ENCODE measurements at regions not wholly inside any gene's neighbourhood (a gene's known extent, or its start where the extent isn't known, plus 50 kb on each side); places are given as distances from the start of the nearest gene placed in this dataset.

DNA sequence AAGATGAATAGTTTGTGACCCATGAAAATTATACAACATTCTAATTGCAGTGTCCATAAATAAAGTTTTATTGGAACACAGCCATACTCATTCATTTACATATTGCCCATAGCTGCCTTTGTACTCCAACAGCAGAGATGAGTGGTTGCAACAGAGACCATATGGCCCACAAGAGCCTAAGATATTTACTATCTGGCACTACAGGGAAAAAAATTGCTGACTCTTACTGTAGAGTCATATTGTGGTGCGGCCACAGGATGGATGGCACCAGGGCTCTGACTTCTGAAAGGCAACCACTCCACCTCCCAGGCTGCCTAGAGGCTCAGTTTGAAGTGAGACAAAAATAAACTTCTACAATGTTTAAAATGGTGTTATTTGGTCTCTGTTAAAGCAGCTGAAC, 404.0 kb upstream of the ATP5MC3 start:
- Histone ChIP-seq H3K4me3 (no peak overlapping the region), H3K27ac (no peak overlapping the region)

- Histone ChIP-seq H3K27ac (no peak overlapping the region), H3K4me3 (no peak overlapping the region)
Measured at GRCh38 chr2:175580652-175581051, 399.1 kb upstream of the ATP5MC3 start.

GRCh38 chr2:175579646-175580045, 398.1 kb upstream of the ATP5MC3 start:
- Histone ChIP-seq H3K27ac (no peak overlapping the region), H3K4me3 (no peak overlapping the region)

DNA sequence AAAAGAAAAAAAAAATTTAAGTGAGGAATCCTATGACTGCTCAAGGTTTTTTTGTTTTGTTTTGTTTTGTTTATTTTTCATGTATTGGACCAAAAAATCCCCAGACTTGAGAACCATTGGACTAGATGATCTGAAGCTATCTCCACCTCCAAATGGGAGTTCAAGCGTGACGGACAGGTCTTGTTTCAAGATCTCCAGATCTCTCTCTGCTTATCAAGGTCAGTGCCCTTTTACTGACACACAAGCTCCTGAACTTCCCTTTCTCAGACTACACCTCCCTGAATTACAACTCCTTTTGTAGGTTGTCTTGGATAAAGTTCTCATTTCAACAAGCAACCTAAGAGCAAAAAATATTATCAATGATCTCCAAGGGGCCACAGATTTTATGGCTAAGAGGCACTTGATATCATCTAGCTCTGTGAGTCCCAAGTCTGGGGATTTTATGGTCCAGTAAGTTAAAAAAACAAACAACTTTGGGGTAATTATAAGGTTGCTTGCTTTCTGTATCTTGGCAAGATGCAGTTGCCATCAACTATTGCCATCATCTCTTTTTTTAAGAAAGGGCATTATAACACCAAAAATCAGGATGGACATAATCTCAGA, 396.0 kb upstream of the ATP5MC3 start:
- Histone ChIP-seq H3K4me3 (no peak overlapping the region), H3K27ac (no peak overlapping the region)

DNA sequence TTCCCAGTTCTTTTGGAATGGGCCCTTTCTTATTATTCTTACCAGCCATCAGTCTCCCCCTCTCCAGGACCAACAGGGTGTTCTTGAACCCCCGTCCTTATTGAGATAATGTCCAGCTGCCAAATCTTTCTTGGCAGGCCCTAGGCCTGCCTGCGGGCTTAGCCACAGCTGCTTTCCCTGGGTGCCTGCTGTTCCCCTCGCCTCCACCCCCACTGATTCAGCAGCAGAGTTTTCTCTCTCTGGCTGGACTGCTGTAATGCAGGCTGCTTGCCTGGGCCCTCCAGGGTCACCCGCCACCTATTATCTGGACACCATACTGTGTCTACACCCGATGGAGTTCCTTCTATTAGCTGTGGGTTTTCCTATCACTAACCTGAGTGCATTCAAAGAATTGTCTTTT, 395.4 kb upstream of the ATP5MC3 start:
- H3K27ac ChIP-seq, result no peak overlapping the region
- H3K4me3 ChIP-seq, result no peak overlapping the region

- Histone ChIP-seq H3K27ac (no peak overlapping the region), H3K4me3 (no peak overlapping the region)
Measured at GRCh38 chr2:175576270-175576669, 394.8 kb upstream of the ATP5MC3 start.

- no peak overlapping the region for H3K4me3 ChIP-seq
- H3K27ac ChIP-seq, result no peak overlapping the region
Measured at GRCh38 chr2:175575346-175576258, 394.1 kb upstream of the ATP5MC3 start.

GRCh38 chr2:175574069-175574468, 392.6 kb upstream of the ATP5MC3 start:
- H3K27ac ChIP-seq, result no peak overlapping the region
- H3K4me3 ChIP-seq, result no peak overlapping the region

DNA sequence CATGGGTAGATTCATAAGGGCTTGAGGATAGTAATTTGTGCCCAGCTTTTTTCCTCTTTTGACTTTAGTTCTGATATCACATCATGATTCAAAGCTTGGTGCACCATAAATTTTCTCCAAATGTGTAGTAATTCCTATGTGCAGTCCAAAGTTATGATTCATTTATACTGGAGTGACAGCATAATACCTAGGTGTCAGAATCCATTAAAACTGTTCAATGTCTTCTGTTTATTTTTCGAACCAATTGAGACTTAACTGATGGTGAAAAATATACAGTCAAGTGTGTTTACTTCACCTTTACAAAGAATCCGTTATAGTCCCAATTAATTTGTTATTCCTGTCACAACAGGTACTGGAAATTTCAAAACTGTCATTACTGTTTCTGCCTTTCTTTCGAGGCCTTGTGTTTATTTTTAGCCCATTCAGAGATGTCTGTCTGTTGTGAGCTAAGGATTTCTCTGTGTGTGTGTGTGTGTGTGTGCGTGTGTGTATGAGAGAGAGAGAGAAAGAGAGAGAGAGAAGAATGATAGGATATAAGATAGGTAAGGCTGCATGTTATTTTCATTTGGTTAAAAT, 389.7 kb upstream of the ATP5MC3 start:
- H3K4me3 ChIP-seq, result no peak overlapping the region
- no peak overlapping the region for H3K27ac ChIP-seq

GRCh38 chr2:175568109-175568730, 386.7 kb upstream of the ATP5MC3 start:
- Histone ChIP-seq H3K4me3 (no peak overlapping the region), H3K27ac (no peak overlapping the region)

GRCh38 chr2:175567435-175568061, 386.0 kb upstream of the ATP5MC3 start:
- H3K4me3 ChIP-seq, result no peak overlapping the region
- no peak overlapping the region for H3K27ac ChIP-seq

DNA sequence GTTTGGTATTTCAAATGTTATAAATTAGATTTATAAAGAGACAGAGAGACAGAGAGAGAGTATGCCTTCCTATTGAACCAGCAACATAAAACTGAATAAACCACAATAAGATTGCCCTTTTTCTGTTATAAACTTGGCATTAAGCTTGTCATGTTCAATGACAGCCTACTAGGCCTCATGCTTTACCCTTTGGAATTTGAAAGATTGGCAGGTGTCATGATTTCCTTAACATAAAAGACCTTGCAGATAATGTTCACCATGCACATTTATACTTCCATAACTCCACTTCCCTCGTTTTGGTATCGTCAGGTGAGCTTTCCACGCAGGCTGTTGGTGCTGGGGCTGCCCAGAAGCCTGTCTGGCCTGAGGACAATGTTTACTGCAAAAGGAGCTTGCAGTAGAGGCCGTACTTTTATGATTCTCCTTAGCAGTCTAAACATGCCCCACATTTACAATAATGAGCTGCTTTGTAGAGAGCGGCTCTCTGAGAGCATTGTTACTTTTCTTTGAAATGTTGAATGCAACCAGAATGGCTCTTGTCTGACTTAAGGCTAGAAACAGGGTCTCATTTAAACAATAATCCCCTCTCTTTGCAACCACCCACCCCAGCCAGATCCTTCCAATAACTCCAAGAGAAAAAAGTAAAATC, 379.1 kb upstream of the ATP5MC3 start:
- no peak overlapping the region for H3K27ac ChIP-seq
- no peak overlapping the region for H3K4me3 ChIP-seq

DNA sequence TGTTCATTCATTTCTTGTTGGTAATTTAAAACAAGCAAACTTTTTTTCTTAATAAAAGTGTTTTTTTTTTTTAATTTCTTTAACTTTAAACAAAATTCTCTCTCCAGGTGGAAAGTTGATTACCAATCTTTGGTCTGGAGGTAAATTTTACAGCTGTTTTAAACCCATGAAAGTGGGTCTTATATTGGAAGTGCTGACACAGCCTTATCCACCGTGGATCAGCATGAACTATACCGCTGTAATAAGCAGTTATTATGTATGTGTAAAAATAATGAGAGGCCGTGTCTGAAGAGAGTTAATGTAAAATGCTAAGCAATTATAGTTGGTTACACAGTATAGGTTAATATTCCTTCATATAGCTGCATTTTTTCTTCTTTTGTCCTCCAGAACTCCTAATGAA, 378.1 kb upstream of the ATP5MC3 start:
- no peak overlapping the region for H3K4me3 ChIP-seq
- H3K27ac ChIP-seq, result no peak overlapping the region

DNA sequence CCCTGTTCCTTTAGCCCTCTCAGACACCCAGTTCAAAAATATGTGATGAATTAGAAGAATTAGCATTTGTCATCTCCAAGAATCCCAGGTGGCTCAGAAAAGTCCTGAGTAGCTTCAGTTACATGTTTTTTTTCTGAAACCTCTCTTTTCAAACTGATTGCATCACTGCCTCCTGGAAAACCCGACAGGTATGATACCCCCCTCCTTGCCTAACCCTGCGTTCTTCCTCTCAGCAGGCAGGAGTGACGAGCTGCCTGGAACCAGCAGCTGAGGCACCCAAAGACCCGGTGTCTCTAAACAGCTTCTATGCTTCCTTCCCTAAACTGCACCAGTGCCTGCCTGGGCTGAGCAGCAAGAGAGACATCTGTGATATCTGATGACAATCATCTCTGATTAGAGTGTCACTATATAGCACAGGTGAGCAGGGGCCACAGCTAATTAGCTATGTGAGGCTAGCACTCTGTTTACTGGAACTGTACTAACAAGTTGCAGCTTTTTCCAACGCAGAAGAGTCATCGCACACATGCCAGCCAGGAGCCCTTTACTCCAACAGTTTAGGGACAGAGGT, 376.4 kb upstream of the ATP5MC3 start:
- H3K27ac ChIP-seq, result no peak overlapping the region
- no peak overlapping the region for H3K4me3 ChIP-seq

DNA sequence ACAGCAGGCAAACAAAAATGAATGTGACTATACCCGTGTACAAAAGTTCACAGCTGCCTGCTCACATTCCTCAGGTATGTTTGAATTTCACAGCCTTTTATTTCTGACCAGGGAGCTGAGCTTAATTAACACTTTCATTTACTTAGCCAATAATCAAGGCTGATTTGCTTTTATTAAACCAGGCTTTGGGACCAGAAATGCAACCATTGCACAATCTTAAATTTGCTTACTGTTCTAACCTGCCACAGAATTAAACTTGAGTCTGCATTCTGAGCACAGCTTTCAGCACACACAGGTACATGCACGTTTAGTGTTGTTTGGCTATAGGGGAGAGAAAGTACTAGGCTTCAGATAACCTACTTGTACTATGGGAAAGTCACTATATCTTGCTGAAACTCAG, 372.4 kb upstream of the ATP5MC3 start:
- Histone ChIP-seq H3K4me3 (no peak overlapping the region), H3K27ac (no peak overlapping the region)

GRCh38 chr2:175552902-175553301, 371.4 kb upstream of the ATP5MC3 start:
- H3K4me3 ChIP-seq, result no peak overlapping the region
- H3K27ac ChIP-seq, result no peak overlapping the region

DNA sequence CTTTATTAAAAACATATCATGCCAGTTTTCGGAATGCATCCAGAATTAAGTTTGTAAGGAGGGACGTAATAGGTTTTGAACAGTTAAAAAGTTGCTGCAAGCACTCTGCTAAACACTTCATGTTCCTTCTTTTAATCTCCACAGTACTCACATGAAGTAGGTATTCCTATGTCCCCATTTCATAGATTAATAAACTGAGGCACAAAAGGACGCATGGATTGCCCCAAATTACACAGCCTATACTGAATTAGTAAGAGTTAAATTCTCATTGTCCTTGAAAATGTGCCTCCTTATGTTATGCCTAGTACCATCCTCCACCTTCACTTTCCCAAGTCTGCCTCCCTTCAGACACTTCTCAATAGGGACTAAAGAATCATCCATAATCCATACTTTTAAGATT, 358.9 kb upstream of the ATP5MC3 start:
- Histone ChIP-seq H3K27ac (no peak overlapping the region), H3K4me3 (no peak overlapping the region)

GRCh38 chr2:175539122-175539521, 357.6 kb upstream of the ATP5MC3 start:
- no peak overlapping the region for H3K4me3 ChIP-seq
- no peak overlapping the region for H3K27ac ChIP-seq

DNA sequence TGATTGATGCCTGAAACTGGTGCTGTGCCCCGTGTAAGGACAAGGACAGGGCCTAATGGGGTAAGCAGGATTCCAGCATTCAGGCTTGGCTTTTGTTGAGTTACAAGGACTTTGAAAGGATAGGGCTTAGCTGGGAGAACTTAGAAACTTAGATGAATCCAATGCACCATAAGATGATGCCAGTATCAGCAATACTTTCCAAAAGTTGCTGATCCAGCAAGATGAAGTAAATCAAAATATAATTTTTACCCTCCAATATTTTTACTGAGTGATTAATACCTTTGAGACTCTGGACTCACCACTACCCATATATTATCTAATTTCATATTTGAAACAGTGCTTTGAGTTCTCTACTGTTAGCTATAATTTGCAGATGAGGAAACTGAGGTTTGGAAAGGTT, 354.5 kb upstream of the ATP5MC3 start:
- Histone ChIP-seq H3K27ac (no peak overlapping the region), H3K4me3 (no peak overlapping the region)
